ENCODE measurements at regions not wholly inside any gene's neighbourhood (a gene's known extent, or its start where the extent isn't known, plus 50 kb on each side); places are given as distances from the start of the nearest gene placed in this dataset.
"Not testable (repeated sequence)": the region's sequence is repeated elsewhere in the genome, so short reads cannot be mapped to it uniquely, and the experiment has no call there.

DNA sequence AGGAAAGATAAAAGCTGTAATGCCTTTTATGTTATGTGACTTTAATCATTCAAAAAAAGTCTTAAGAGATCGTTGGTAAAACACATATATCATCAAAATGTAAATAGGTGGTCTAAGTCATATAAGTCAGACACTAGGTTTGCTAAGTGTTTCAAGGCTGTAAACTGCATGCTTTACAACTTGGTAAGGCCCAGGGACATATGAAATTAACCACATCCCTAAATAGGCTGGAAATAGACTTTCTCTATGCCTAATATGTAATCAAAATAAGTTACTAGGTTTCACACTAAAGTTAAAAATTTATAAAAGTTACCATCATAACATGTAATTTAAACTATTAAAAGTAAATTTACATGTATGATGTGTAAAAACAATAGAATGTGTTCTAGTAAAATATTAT lies 946.3 kb upstream of the LRATD1 start:
- no peak overlapping the region for H3K27ac ChIP-seq
- TF ChIP-seq ZFX (IDR thresholded peaks at IDR 0.05) = no peak
- TF ChIP-seq, protein P1, sequence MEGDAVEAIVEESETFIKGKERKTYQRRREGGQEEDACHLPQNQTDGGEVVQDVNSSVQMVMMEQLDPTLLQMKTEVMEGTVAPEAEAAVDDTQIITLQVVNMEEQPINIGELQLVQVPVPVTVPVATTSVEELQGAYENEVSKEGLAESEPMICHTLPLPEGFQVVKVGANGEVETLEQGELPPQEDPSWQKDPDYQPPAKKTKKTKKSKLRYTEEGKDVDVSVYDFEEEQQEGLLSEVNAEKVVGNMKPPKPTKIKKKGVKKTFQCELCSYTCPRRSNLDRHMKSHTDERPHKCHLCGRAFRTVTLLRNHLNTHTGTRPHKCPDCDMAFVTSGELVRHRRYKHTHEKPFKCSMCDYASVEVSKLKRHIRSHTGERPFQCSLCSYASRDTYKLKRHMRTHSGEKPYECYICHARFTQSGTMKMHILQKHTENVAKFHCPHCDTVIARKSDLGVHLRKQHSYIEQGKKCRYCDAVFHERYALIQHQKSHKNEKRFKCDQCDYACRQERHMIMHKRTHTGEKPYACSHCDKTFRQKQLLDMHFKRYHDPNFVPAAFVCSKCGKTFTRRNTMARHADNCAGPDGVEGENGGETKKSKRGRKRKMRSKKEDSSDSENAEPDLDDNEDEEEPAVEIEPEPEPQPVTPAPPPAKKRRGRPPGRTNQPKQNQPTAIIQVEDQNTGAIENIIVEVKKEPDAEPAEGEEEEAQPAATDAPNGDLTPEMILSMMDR (conservative IDR thresholded peaks at IDR 0.05) = no peak

DNA sequence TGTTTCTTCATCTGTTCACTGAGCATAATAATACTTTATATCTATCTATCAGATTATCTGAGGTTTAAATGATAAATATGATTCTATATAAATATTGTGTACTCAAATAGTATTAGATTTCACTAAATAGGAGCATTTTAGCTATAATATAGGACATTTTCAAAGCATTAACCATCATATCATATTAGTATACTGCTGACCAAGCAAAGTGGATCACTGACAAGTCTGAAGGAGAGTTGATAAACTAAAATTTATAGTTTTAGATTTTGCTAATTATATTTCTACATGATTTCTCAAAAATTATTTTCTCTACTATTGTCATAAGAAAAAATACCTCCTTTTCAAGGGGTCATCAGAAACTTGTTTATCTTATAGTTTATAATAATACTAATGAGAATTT lies 937.8 kb upstream of the LRATD1 start:
- no peak overlapping the region for H3K27ac ChIP-seq
- TF ChIP-seq, protein P1 (conservative IDR thresholded peaks at IDR 0.05) = no peak
- TF ChIP-seq ZFX (IDR thresholded peaks at IDR 0.05) = no peak

DNA sequence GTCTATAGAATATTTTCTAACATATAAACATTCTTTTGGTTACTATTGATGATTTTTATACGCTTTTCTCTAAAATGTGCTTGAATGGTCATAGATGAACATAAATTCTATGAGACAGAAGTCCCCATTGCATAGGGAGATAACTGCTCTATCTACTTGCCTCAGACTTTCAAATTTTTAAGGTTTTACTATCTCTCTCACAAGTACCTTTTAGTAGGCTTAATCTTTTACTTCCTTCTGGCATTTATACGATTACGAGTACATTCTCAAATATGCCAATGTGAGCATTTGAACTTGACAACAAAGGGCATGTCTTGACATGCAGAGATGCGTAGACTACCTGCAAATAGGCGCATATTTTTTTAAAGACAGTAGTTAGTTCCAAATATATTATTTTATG lies 935.9 kb upstream of the LRATD1 start:
- TF ChIP-seq, protein P1 (conservative IDR thresholded peaks at IDR 0.05) = no peak
- TF ChIP-seq ZFX (IDR thresholded peaks at IDR 0.05) = no peak
- H3K27ac ChIP-seq = no peak overlapping the region

DNA sequence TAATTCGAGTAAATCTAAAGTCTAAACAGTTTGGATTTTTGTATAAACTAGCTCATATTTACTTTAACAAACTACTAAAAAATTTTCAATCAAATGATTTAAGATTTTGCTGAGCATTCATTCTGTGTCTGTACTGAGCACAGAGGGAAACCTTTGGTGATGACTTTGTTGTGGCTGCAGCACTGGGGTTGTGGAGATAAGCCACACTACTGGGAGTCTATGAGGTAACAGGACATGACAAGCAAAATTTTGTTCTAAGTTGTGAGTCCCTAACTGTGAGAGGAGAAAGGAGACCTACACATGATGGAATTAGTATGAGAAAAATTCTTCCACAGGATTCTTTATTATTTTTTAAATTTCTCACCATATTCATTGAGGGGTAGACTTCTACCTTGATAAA lies 933.7 kb upstream of the LRATD1 start:
- TF ChIP-seq ZFX (IDR thresholded peaks at IDR 0.05) = no peak
- TF ChIP-seq, protein P1 (conservative IDR thresholded peaks at IDR 0.05) = no peak
- H3K27ac ChIP-seq = no peak overlapping the region

DNA sequence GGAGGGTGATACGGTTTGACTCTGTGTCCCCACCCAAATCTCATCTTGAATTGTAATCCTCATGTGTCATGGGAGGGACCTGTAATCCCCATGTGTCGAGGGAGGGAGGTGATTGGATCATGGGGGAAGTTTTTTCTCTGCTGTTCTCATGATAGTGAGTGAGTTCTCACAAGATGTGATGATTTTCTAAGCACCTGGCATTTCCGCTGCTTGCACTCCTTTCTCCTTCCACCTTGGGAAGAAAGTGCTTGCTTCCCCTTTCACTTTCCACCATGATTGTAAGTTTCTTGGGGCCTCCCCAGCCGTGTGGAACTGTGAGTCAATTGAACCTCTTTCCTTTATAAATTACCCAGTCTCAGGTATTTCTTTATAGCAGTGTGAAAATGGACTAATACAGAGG lies 932.6 kb upstream of the LRATD1 start:
- not testable (repeated sequence) for H3K27ac ChIP-seq

DNA sequence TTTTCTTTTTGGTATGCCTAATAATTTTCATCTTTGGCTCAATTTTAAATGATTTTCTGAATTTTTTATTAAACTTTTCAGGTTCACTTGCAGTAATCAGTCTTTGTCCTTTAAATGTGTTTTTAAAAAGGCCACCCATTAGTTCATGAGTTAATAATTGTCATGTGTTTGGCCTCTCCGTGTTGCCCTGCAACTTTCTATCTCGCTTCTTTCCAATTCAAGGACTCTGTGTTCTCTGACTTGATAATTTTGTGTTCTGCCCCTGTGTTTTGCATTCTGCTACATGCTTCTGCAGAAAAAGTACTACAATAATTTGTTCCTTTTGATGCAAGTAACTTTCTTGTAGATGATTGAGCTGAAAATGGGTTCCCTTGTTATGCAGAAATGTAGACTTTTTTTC lies 921.4 kb upstream of the LRATD1 start:
- TF ChIP-seq, protein P1 (conservative IDR thresholded peaks at IDR 0.05) = no peak
- TF ChIP-seq ZFX (IDR thresholded peaks at IDR 0.05) = no peak
- no peak overlapping the region for H3K27ac ChIP-seq

DNA sequence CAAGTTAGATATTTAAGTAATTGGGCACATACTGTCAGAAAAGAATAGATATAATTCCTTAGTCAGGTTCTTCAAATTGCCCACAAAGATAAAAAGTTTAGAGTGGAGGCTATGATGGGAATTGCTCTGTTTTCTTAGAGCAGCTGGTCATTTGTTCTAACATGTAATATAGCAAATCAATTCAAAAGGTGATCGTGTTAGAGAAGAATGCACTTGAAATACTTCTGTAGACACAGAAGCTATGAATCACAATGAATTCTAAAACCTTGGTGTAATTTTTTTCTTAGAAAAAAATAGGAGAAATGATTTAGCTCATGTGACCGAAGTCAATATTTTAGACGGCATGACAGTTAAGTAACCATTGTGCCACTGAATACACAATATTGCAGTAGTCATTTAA lies 918.1 kb upstream of the LRATD1 start:
- no peak for TF ChIP-seq ZFX (IDR thresholded peaks at IDR 0.05)
- TF ChIP-seq, protein P1 (conservative IDR thresholded peaks at IDR 0.05) = no peak
- no peak overlapping the region for H3K27ac ChIP-seq

DNA sequence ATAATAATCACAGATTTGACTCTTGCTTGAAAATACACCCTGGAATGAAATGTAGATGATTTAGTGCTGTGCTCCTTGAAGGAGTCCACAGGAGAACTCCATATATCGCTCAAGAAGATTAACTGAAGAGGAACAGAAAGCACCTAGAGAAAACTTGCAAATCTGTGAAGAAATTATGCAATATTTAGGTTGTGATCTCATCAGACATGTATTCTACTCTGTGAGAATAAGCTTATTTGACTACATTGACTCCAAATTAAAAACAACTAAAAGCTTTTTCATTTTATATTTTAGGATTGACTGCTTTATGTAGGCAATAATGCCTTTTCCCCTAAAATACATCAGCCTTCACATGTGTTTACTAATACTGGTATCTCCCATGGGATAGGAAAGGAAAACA lies 906.6 kb upstream of the LRATD1 start:
- no peak for TF ChIP-seq ZFX (IDR thresholded peaks at IDR 0.05)
- TF ChIP-seq, protein P1 (conservative IDR thresholded peaks at IDR 0.05) = no peak
- no peak overlapping the region for H3K27ac ChIP-seq

Measured in C4-2B (cell line).